ENCODE measurements at regions not wholly inside any gene's neighbourhood (a gene's known extent, or its start where the extent isn't known, plus 50 kb on each side); places are given as distances from the start of the nearest gene placed in this dataset.

DNA sequence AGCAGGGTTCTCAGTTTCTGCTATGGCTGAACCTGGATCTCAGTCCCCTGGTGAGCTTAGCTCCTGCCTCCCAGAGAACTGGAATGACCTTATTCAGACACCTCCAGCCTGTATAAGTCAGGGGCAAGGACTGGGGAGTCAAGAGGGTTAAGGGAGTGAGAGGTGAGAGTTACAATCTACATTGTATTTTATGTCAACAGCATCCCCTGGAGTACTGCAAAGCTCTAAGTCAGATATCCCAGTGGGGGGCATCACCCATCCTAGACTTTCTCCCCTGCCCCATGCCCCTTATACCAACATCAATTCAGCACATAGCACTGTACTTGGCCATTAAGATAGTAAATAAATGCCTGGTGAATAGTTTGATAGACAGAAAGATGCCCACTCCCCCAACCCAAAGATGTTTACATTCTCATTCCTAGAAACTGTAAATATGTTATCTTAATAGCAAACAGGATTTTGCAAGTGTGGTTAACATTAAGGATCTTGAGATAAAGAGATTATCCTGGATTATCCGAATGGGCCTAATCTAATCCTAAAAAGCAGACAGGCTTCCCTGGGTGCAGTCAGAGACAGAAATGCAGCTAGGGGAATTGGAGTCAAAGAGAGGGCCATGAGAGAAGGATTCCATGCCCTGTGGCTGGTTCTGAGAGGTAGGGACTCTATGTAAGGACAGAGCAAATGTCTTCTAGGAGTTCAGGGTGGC, 132.3 kb upstream of the RASGRP1 start:
- DNase-seq, result no peak

DNA sequence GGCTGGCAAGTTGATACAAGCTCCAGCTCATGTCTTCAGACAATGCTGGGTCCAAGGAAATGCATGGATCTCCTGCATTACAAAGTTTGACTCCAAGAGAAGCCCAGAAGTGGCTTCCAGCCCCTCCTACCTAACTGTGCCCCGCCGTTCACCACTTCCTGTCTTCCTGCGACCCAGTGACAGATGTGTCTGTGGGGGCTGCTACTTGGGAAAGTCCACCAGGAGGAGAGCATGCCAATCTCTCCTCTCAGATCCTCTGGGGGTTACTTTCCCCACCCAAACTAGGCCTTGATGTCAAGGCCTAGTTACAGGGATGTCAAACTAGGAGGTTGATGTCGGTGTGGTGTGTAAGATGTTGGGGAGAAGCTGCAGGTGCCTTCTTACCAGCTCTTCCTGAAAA, 133.6 kb upstream of the RASGRP1 start:
- DNase-seq, result no peak

DNA sequence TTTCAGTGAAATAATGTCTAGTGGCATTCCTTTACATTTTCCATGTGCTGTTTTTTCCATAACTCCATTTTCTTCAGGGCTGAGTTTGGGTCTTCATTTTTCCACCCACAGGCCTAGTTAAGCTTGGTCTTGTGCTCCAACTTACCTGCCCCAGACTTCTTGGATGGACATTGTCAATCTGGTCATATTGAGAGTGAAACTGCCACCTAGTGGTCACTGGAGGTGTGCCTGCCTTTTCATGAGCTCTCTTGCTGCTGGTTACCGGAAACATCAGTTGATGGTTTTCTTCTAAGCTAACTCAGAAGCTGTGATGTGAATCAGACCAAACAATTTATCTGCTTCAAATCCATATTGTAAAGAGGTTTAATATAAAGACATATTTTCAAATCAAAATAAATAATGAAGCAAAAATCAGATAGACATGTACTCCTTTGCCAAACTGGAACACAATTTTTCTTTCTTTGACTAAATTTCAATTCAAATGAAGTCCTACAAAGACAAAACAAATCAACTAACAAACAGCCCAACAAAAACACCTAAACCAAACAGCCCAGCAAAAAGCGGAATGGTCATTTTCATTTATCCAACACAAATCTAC, 135.1 kb upstream of the RASGRP1 start:
- peak; percentile 76 for DNase-seq

DNA sequence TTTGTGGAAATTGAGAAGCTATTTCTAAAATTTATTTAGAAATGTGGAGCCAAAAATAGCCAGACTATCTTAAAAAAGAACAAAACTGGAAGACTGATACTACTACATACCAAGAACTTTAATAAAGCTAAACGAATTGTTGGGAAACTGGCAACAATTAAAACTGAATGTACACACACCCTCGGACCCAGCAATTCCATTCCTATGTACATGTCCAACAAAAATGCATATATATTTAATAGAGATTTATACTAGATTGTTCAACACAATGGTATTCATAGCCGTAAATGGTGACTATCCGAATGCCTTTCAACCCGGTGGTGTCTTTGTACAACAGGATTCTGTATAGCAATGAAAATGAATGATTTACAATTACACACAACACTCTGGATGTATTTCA, 136.5 kb upstream of the RASGRP1 start:
- no peak for DNase-seq

DNA sequence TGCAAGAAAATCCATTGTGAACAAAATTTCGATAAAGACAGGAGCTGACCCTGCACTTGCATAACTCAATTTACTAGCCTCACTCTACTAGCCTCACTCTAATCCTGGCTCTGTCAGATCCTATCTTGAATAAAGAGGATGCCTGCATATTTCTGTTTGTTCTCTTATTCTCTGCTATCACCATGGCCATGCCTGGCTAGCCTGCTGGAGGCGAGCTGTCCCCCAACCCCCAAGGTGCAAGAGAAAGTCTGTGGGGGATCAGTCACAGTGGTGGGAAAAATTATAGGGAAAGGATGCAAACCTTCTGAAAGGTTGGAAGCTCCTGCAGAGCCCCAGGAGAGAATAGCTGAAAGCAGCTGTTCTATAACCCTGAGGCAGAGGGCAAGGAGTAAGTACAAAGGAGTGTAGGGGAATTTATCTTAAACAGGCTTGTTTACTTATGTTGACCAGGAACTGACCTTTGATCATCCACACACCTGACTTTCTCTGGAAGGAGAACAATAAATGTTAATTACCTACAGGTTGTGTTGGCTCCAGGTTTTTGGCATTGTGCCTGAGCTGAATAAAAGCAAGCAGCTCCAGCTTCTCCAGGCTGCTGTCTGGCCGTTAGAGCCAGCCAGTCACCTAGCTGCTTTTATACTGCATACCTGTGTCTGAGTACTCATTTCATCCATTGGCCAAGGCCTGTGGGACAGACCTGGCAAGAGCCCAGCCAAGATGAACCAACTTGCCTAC, 137.7 kb upstream of the RASGRP1 start:
- DNase-seq, result no peak

DNA sequence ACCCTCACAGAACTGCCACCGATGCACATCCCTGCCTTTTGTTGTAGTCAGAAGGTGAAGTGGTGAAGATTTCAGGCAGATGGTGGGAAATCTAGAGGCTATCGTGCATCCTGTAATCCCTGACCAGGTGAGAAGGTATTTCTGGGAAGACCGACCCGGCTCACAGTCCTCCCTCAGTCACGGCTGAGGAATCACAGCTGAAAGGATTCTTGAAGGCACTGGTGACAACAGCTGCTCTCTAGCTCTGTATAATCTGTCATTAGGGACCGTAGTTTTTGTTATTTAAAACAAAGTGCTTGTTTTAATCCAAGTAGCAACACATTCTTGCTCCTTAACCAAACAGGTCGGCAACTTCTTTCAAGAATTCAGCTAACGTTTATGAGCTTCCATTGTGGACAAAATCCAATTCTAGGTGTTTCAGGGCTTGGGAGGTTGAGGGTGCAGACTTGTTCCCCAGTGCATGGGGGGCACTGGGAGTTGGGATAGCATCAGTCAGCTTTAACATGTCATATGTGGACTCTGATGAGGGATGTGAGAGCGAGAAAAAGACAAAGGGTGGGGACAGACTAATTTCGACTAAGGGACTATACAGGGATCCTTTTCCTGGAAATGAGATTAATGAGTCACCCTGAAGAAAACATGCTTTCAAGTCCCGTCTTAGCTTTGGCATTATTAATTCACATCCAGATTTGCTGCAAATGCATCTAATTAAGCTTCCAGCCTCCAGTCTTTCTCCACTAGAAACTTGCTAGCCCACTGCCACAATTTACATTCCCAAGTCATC, 141.0 kb upstream of the RASGRP1 start:
- DNase-seq, result no peak

DNA sequence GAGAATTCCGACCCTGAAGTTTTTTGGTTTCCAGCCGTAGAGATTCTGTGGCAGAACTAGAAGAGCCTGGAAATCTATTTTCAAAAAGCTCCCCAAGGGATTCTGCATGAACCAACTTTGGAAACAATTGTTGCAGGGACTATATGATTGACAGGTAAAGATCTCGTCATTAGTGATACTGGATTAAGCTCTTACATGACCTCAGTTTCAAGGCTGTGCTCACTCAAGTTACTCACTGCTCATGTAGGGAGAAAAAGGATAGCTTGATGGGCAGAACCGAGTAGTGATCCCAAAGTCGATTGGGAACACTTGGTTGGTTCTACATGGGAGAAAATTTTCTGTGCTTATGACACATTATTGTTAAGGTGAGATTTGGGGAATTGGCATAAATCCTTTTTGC, 142.3 kb upstream of the RASGRP1 start:
- no peak for DNase-seq

DNA sequence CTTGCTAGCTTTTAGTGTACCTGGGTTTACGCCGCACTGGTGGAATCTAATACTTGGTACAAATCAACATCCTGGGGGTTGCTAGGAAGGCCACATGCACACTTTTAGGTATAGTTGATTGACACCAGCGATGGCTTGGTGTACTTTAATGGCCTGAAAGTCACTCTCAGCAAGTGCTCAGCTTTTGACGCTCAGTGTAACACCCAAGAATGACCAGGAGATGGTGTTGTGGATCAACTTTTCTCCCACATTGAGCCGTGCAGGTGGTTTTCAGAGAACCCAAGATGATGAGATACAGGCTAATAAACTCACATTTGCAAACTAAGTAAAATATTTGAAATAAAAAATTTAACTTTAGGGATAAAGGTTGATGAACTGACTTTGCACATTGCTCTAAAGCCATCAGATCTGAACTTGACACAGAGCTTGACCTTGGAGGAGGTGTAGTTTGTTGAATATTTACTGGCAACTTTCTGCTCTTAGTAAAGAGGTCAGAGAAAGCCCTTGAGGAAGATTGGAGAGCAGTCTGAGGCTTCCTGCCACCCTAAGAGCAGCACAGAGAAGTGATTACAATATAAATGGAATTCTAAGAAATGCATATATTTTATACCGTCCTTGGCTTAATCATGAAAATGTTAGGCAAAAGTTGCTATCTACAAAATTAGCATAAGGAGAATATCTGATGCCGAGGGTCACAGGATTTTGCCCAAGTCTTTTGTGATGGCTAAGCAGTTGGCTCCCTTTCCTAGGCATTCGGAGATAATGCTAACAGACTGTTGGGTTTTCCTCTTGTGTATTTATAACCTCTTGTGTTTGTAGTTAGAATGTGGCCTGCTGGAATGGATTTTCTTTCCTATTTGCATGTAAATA, 143.4 kb upstream of the RASGRP1 start:
- peak; percentile 30 for DNase-seq

DNA sequence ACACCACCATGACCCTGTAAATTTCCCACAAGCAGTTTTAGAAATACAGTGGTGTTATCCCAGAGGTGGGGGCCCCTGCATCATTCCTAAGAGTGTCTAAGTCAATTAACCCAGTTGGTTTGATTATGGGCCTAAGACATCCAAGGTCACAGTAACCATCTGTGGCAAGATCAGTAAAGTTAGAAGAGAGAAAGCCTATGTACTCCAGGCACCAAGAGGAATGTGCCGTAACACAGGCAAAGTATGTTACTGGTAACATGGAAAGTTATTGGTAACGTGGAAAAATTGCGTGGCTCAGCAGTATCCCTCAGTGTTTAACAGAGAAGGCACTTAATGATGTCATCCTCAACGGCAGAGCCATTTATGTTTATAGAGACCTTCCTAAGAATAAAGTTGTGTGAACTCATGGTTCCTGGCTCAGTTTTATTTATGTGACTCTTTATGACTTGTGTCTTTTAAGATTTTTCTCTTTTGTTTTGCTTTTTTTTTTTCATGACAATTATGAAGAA, 144.1 kb upstream of the RASGRP1 start:
- DNase-seq, result no peak

DNA sequence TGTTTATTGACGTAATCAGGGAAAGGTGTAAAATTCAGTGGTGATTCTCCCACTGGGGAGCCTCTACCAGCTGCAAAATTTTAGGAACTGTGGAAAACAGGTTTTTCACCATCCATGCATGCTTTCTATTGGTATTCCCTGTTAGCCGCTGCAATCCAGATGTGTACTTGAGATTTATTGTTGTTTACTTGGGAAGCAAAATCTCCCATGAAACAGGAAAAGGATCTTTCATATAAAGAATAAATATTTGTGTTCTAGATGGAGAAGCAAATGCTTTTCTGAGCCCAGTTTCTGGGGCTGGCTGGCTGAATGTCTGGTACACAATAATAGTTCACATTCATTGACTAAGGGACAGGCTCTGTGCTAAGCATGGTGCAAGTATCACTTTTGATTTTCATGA, 144.6 kb upstream of the RASGRP1 start:
- DNase-seq, result no peak

DNA sequence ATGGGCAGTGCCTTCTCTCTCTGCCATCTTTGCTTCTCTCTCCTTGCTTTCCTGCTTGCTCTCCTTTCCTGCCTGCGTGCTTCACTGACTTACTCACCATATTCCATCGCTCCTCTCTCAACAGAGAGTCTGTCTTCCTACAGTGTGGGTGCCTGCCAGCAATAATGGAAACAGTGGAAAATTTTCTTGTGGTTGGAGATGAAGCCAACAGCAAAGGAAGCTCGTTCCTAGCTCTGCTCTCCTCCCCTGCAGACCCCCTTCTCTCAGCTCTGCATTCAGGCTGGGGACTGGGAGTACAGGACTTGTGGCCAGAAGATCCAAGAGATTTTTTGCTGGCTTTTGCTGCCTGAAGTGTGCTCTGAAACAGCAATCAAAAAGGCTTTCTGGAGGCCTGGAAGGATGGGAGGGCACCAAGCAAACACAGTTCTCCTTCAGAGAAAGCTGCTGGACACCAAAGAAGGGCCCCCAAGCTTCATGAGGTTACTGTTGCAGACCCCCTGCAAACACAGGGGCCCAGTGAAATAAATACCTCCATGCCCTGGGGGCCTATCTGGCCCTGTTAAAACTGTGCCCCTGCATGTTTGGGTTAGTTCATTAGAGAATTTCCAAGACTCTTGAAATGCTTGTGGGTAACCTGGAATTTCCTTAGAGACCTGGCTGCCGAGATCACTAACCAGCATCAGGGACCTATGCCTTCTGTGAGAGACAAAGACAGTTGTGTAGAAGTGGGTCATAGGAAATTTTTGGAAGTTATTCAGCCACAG, 149.9 kb upstream of the RASGRP1 start:
- no peak for DNase-seq

DNA sequence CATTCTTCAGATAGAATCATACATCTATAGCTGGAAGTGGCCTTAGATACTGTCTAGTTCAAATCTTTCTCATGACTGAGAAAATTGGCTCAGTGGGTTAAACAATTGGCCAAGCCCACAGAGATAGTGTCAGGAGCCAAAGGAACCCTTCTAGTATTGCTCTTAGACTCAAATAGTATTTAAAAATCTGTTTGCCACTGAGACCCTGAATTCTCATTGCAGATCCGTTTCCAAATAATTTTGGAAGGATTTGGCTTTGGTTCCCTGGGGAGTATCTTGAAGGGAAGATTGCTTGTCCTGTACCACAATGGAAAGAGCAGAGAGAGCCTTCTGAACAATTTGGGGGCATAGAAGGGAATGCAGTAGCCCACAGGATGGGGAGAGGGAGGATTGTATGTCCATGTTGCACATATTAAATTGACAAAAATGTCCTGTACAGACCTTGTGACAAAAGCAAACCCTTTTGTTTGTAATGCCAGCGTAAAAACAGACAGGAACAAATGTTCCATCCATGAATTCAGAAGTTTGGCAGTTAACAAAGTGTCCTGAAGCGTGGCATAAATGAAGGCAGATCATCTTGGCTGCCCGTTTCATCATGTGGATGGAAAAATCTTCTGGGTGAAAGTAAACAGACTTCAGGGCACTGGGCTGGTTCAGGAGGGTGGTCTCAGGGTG, 156.4 kb upstream of the RASGRP1 start:
- DNase-seq, result no peak

DNA sequence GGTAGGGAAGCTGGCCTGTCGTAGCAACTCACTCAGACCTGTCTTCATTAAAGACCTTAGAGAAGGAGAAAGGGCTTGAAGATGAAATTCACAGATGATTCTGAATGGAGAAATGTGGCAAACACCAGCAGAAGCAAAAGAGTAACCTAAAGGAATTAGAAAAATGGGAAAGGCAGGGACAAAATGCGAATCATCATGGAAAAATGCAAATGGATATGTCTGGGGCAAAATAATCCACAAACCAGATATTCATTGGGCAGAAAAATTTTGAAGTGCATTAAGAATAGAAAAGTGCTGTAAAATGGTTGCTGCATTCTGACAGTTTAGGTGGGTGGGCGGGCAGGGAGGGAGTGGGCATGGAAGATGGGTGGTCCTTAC, 156.9 kb upstream of the RASGRP1 start:
- DNase-seq, result no peak

DNA sequence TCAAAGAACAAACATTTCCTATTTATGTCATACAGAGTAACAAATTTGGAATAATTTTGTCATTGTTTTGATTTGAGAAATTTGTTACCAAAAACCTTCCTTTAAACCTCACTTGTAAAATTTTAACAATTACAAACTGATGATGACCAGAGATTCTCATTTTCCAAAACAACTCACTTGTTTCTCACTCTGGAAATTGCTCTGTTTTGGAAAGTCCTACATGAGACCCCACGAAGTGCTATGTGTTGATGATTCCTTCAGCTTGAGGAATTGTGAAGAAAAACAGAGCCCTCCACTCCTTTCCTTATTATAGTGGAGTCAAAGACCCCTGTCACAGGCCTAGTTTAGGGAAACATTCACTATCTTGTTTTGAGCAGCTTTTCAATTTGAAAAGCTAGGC, 157.6 kb upstream of the RASGRP1 start:
- no peak for DNase-seq

DNA sequence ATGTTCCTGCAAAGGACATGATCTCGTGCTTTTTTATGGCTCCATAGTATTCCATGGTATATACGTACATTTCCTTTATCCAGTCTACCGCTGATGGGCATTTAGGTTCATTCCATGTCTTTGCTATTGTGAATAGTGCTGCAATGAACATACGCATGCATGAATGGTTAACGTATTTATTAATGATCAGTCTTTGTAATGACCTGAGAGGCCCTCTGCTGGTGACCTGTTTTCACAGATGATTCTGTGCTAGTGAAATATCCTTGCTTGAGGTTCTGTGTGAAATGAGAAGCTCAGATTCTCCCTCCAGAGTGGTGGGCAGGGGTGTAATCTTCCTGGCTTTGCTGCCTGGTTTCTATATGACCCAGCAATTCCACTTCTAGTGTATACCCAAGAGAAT, 160.2 kb upstream of the RASGRP1 start:
- DNase-seq, result no peak

DNA sequence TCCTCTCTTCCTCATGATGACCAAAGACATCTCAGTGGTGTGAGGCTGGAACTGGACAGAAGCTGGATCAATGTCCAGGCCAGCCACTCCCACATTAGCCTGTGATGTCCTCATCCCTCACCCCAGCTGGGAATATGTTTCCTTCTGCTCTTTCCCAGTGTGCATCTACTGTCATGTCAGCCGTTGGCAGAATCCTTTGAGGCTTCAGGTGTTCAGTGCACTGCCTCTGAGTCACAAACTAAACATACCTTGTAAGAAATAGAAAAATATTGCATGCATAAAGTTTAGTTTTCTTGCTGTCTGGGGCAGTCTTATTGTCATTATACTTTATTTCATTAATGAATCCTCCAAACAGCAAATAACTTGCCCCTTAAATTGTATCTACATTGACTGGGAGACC, 161.6 kb upstream of the RASGRP1 start:
- no peak for DNase-seq

DNA sequence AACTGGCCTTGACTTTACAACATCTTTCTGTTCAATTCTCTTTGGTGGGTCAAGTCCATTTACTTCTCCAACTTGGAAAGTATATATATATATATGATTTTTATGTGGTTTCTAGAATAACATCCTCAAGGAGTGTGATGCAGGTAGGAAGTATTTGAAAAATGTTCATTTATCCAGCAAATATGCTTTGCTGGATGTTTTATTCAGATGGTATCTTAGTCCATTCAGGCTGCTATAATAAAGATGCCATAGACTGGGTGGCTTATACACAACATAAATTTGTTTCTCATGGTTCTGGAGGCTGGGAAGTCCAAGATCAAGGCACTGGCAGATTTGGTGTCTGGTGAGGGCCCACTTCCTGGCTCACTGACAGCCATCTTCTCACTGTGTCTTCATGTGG, 168.7 kb upstream of the RASGRP1 start:
- no peak for DNase-seq

DNA sequence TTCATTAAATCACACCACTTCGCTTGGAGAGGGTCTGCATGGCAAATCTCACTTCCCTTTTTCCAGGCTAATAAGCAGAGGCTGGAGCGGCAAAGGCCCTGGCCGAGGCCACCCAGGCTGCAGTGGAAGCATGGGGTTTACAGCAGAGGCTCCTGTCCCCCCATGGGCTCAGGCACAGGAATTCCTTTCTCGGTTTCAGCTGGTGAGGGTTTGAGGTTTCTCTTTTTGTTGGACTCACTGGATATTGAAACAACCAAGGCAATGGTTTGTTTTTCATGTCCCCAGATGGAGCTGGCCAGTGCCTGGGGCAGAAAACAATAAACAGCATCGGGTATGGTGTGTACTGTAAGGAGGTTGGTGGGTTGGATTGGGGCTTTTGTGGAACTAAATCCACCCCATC, 175.6 kb upstream of the RASGRP1 start:
- no peak for DNase-seq

DNA sequence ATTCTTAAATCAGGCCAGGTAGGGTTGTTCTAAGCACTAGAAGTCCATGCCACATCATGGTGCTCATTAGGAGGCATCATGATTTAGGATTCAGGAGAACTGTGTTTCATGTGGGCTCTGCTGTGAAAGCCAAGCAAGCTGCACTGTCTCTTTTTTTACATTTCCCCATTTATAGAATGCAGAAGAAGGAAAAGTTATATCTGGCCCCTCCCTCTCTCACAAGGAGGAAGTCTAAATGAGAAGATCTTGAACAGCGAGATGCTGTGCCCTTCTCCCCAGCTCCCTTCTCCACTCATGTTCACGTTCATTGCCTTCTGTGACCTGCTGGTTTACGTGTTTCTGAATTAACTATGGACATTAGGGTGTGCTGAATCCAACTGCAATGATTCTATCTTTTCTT, 178.5 kb upstream of the RASGRP1 start:
- peak; percentile 8 for DNase-seq

DNA sequence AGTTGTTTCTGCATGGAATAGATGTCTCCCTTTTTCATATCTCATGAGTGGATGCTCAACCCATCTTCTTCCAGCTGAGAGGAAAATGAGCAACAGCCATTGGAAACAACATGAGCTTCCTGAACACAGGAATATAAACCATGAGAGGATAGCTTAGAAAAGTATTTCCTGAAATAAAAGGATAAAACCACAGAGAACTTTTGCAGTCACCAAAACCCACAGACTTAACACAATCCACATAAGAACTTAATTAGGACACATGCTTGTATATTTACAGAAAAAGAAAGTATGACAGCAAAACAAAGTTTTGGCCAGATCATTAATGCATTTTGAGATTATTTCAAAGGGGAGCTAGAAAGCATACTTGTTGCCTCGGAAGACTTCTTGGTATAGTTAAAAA, 180.5 kb upstream of the RASGRP1 start:
- DNase-seq, result no peak

DNA sequence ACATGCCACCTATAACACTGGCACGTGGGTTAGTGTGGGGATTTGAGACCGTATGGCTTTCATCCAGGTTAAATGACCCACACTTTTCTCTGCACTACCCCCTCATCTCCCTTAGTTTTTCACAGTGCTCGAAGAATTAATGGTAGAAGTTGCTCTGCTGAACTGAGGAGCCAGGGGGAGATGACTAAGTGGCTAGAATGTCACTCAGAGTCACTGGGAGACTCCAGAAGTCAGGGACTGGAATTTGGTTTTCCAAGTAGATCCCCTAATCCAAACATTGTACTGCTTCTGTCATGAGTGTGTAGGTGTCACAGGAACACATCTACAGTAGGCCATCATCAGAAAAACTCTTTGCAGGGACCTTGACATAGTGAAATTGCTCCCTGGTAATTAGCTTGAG, 181.0 kb upstream of the RASGRP1 start:
- no peak for DNase-seq

Data from inflammatory macrophage treated with lipopolysaccharide for 4 hours (primary cell).